ENCODE measurements at regions not wholly inside any gene's neighbourhood (a gene's known extent, or its start where the extent isn't known, plus 50 kb on each side); places are given as distances from the start of the nearest gene placed in this dataset.

- TF ChIP-seq POLR2A (IDR thresholded peaks at IDR 0.05; ENCODE audit: low read length) (no peak), GATA1 (IDR thresholded peaks at IDR 0.05; ENCODE audit: low read depth, low read length) (no peak)
Measured at GRCh38 chr10:94235461-94235860, 127.3 kb downstream of the NOC3L start.

Data from erythroblast (primary cell).